Caco-2 (cell line): ENCODE measurements at regions not wholly inside any gene's neighbourhood (a gene's known extent, or its start where the extent isn't known, plus 50 kb on each side); places are given as distances from the start of the nearest gene placed in this dataset.

ENCODE experiments used
- BruUV-seq: library from RNA; stranded (reverse); fragments of 400-500 nt; replicated peaks from 2 replicates; lab custom pipeline; 2021; lab: Mats Ljungman, UMichigan
- CTCF ChIA-PET: fragments of 300-600 bp; sonication (Branson Sonifier 250); formaldehyde crosslinking; loops from one replicate; lab custom pipeline; 2022; ENCODE audit warnings: antibody characterized with exemption; lab: Charles Lee
- POLR2A ChIA-PET: fragments of 300-600 bp; sonication (Branson Sonifier 250); formaldehyde crosslinking; loops from one replicate; lab custom pipeline; 2022; ENCODE audit warnings: antibody characterized with exemption; lab: Charles Lee
- DNase-seq, 2 experiments: peaks; one replicate each; pipeline versions ENCODE4 v3.0.0 to v3.0.0-alpha.2; 2020 to 2022
- H3K27me3 ChIP-seq: replicated peaks from 2 replicates; pipeline ENCODE4 v1.6.0; 2011; ENCODE audit warnings: low read length; ENCODE audit not compliant: control insufficient read depth, insufficient read depth
- H3K36me3 ChIP-seq: 2 replicates; pipeline ENCODE4 v1.5.1; 2011; ENCODE audit warnings: low read length; ENCODE audit not compliant: control insufficient read depth, insufficient read depth
- H3K4me1 ChIP-seq: fragments of 250-450 bp; sonication (Bioruptor Pico); 2 replicates; pipeline ENCODE4 v1.5.1; 2020; ENCODE audit warnings: mild to moderate bottlenecking
- H3K4me3 ChIP-seq: 2 replicates; pipeline ENCODE4 v1.5.1; 2011; ENCODE audit warnings: low read depth, mild to moderate bottlenecking, control low read depth, low read length
- H3K9me3 ChIP-seq: fragments of 250-450 bp; sonication (Bioruptor Pico); 2 replicates; pipeline ENCODE4 v1.5.1; 2020; ENCODE audit warnings: mild to moderate bottlenecking, moderate library complexity
- H3K27ac Mint-ChIP-seq: one replicate; pipeline ENCODE4 v1.8.0; 2022; ENCODE audit warnings: mixed read lengths; ENCODE audit not compliant: unreplicated experiment
- H3K27me3 Mint-ChIP-seq: one replicate; pipeline ENCODE4 v1.8.0; 2022; ENCODE audit warnings: mixed read lengths; ENCODE audit not compliant: insufficient read depth, unreplicated experiment
- H3K36me3 Mint-ChIP-seq: one replicate; pipeline ENCODE4 v1.8.0; 2022; ENCODE audit warnings: mild to moderate bottlenecking, mixed read lengths; ENCODE audit not compliant: insufficient read depth, unreplicated experiment
- H3K4me1 Mint-ChIP-seq: one replicate; pipeline ENCODE4 v1.8.0; 2022; ENCODE audit warnings: low read depth, mixed read lengths; ENCODE audit not compliant: unreplicated experiment
- H3K4me3 Mint-ChIP-seq: one replicate; pipeline ENCODE4 v1.8.0; 2022; ENCODE audit warnings: mild to moderate bottlenecking, moderate library complexity, mixed read lengths; ENCODE audit not compliant: unreplicated experiment
- H3K9me3 Mint-ChIP-seq: one replicate; pipeline ENCODE4 v1.8.0; 2022; ENCODE audit warnings: mixed read lengths; ENCODE audit not compliant: unreplicated experiment
- intact Hi-C: fragments of 100-400 bp; cut with micrococcal nuclease; formaldehyde crosslinking; loops from one replicate; pipeline ENCODE4 v1.10.0; 2022; ENCODE audit not compliant: unreplicated experiment
- TF ChIP-seq, protein P1 (sequence below), 2 experiments: fragments of 200-600 bp in 1 of 2; IDR thresholded peaks; 1 replicate in 1 of 2; 2 replicates in 1 of 2; pipeline versions ENCODE4 v1.5.1 to v1.8.0; 2011 to 2022; ENCODE audit warnings: antibody characterized with exemption in 1 of 2, control low read depth in 1 of 2, inconsistent platforms in 1 of 2, low read depth in 1 of 2, low read length in 1 of 2, mild to moderate bottlenecking in 1 of 2, moderate library complexity in 1 of 2; ENCODE audit not compliant: insufficient read depth in 1 of 2, severe bottlenecking in 1 of 2, unreplicated experiment in 1 of 2

DNA sequence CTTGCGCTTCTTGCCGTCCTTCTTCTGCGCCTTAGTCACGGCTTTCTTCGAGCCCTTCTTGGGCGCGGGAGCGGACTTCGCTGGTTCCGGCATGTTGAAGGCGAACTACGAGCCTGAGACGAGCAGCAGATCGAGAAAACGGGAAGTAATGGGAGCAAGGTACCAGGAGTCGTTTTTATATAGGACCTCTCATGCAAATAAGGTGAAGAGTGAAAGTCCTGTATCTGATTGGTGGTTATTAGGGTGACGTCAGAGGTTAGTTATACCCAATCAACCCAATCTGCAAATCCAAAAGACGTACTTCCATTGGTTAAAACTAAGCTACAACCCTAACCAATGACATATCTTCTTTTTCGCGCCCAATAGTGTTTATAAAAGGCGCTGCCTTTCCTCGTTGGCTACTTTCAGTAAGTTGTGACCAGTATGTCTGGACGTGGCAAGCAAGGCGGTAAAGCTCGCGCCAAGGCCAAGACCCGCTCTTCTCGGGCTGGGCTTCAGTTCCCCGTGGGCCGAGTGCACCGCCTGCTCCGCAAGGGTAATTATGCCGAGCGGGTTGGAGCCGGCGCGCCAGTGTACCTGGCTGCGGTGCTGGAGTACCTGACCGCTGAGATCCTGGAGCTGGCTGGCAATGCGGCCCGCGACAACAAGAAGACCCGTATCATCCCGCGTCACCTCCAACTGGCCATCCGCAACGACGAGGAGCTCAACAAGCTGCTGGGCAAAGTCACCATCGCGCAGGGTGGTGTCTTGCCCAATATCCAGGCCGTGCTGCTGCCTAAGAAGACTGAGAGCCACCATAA lies 100.6 kb upstream of the PRSS16 start:
- intact Hi-C loops = loop anchor here (1.0 to 5.0 kb wide), 6 partner anchors 15 to 990 kb away; a partner anchor contains a TSS
- no peak overlapping the region for H3K4me3 Mint-ChIP-seq
- BruUV-seq = TSS peak; percentile 93
- no peak overlapping the region for H3K27ac Mint-ChIP-seq
- Histone ChIP-seq H3K4me3 (peak overlapping the region; percentile 69), H3K36me3 (no peaks in the 10 kb centered on the region), H3K9me3 (no peaks in the 10 kb centered on the region), H3K27me3 (no peaks in the 10 kb centered on the region), H3K4me1 (no peaks in the 10 kb centered on the region)
- TF ChIP-seq, protein P1, sequence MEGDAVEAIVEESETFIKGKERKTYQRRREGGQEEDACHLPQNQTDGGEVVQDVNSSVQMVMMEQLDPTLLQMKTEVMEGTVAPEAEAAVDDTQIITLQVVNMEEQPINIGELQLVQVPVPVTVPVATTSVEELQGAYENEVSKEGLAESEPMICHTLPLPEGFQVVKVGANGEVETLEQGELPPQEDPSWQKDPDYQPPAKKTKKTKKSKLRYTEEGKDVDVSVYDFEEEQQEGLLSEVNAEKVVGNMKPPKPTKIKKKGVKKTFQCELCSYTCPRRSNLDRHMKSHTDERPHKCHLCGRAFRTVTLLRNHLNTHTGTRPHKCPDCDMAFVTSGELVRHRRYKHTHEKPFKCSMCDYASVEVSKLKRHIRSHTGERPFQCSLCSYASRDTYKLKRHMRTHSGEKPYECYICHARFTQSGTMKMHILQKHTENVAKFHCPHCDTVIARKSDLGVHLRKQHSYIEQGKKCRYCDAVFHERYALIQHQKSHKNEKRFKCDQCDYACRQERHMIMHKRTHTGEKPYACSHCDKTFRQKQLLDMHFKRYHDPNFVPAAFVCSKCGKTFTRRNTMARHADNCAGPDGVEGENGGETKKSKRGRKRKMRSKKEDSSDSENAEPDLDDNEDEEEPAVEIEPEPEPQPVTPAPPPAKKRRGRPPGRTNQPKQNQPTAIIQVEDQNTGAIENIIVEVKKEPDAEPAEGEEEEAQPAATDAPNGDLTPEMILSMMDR (IDR thresholded peaks at IDR 0.05; ENCODE audit: insufficient read depth in 1 of 2, low read depth in 1 of 2, low read length in 1 of 2, severe bottlenecking in 1 of 2, unreplicated experiment in 1 of 2) = no peak
- POLR2A ChIA-PET = interaction anchor here (0.6 to 3.8 kb wide), 45 partner anchors 8 to 1283 kb away, joined by 3 to 221 read pairs (median 6); partner anchors contain the start of gene ZNF184
- peaks cover 8% of the 10 kb centered on the region for H3K4me1 Mint-ChIP-seq
- peak; percentile 89 to 93 for DNase-seq
- CTCF ChIA-PET = interaction anchor here (0.6 to 1.4 kb wide), 7 partner anchors 10 to 661 kb away, joined by 3 to 12 read pairs (median 3); a partner anchor contains a TSS
- H3K36me3 Mint-ChIP-seq = no peaks in the 10 kb centered on the region
- H3K9me3 Mint-ChIP-seq = no peaks in the 10 kb centered on the region
- no peaks in the 10 kb centered on the region for H3K27me3 Mint-ChIP-seq

DNA sequence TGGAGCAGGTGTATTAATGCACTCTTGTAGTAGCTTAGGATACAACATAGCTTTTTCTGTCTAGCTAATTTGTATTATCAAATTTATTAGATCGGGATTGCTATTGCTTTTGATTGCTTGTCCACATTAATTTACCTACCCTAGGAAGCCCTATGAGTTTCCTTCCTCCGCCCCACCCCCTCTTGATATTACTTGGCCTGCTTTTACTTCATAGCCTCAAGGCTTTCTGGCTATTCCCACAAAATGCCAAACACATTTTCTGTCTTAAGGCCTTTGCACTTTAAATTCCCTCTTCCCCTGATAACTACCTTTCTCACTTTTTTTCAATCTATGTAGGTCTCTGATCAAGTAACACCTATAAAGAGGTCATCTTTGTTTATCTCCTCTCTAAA lies 99.1 kb upstream of the PRSS16 start:
- TF ChIP-seq, protein P1 (IDR thresholded peaks at IDR 0.05; ENCODE audit: insufficient read depth in 1 of 2, low read depth in 1 of 2, low read length in 1 of 2, severe bottlenecking in 1 of 2, unreplicated experiment in 1 of 2) = no peak
- no peaks in the 10 kb centered on the region for H3K27me3 Mint-ChIP-seq
- H3K36me3 Mint-ChIP-seq = no peaks in the 10 kb centered on the region
- BruUV-seq = no TSS peak
- Histone ChIP-seq H3K36me3 (no peaks in the 10 kb centered on the region), H3K9me3 (no peaks in the 10 kb centered on the region), H3K4me1 (no peaks in the 10 kb centered on the region), H3K27me3 (no peaks in the 10 kb centered on the region), H3K4me3 (no peak overlapping the region)
- H3K4me1 Mint-ChIP-seq = peaks cover 8% of the 10 kb centered on the region
- CTCF ChIA-PET = no interaction called here
- H3K4me3 Mint-ChIP-seq = peak overlapping the region; percentile 63
- DNase-seq = no peak
- no peak overlapping the region for H3K27ac Mint-ChIP-seq
- POLR2A ChIA-PET = interaction anchor here (3.8 kb wide), 1 partner anchor 16 kb away, joined by 221 read pairs; a partner anchor contains a TSS
- intact Hi-C loops = loop anchor here (5.0 kb wide), 2 partner anchors 876 to 991 kb away; a partner anchor contains a TSS
- H3K9me3 Mint-ChIP-seq = no peaks in the 10 kb centered on the region

DNA sequence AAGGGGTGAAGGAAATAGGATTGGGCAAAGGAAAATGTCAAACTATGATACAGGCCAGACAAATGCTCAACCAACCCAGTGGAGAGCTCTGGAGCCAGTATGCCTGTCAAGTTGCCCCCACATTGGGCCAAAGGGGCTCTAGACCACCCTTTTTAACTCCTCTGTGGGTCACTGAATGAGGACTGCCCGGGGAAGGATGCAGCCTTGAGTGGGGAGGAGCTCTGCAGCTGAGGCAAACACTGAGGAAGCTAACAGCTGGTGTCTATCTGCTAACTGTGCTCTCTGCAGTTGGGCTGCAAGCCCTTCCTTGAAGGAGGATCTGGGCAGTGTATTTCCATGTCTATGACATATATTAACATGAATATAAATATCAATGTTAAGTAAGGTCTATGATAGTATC lies 98.4 kb upstream of the PRSS16 start:
- intact Hi-C loops = loop anchor here (5.0 kb wide), 2 partner anchors 877 to 992 kb away; a partner anchor contains a TSS
- Mint-ChIP-seq H3K27me3 (no peaks in the 10 kb centered on the region), H3K9me3 (no peaks in the 10 kb centered on the region), H3K36me3 (no peaks in the 10 kb centered on the region), H3K27ac (no peak overlapping the region), H3K4me1 (peaks cover 8% of the 10 kb centered on the region), H3K4me3 (no peak overlapping the region)
- Histone ChIP-seq H3K27me3 (no peaks in the 10 kb centered on the region), H3K4me3 (no peak overlapping the region), H3K4me1 (no peaks in the 10 kb centered on the region), H3K9me3 (no peaks in the 10 kb centered on the region), H3K36me3 (no peaks in the 10 kb centered on the region)
- DNase-seq = no peak
- ChIA-PET CTCF (no interaction called here), POLR2A (interaction anchor here (0.6 to 1.0 kb wide), 2 partner anchors 17 to 28 kb away, joined by 3 read pairs; a partner anchor contains a TSS)
- TF ChIP-seq, protein P1 (IDR thresholded peaks at IDR 0.05; ENCODE audit: insufficient read depth in 1 of 2, low read depth in 1 of 2, low read length in 1 of 2, severe bottlenecking in 1 of 2, unreplicated experiment in 1 of 2) = no peak
- no TSS peak for BruUV-seq
